ENCODE measurements at regions not wholly inside any gene's neighbourhood (a gene's known extent, or its start where the extent isn't known, plus 50 kb on each side); places are given as distances from the start of the nearest gene placed in this dataset.
"Not testable (repeated sequence)": the region's sequence is repeated elsewhere in the genome, so short reads cannot be mapped to it uniquely, and the experiment has no call there.

DNA sequence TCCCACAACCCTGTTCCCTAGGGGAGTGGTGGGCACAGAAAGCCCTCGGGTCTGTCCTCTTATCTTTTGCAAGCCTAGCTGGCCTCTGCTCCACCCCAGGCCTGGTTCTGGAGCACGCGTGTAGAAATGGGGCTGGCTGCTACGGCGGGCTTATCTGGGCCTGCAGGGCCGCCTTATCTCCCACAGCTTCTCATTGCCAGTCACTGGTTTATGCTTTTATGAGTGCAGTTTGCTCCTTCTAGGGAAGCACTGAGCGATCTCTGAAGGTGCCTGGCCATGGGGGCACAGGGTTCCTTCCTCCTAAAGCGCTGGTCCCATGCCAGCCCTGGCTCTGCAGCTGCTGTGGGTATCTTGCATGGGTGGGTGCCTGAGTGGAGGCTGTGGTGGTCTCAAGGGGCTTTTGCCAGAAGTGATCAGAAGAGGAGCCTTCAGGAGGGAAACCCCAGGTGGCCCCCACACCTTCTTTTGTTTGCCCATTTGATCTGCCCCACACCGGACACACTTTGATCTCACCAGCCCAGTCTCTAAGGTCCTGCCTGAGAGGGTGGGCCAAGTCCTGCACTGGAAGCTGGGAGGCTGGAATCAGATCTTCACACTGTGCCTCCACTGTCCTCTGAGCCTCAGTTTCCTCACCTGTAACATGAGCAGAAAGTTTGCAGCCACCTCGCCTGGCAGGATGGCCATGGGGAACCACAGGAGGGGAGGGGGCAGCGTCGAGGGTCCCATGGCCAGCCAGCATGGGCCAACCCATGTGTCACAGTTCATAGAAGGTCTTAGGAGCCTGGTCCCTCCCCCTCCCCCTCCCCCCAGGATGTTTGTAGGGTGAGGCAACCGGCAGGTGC is 86.6 kb upstream of the FGF3 start:
- no peak for DNase-seq (ENCODE audit: low spot score)

DNA sequence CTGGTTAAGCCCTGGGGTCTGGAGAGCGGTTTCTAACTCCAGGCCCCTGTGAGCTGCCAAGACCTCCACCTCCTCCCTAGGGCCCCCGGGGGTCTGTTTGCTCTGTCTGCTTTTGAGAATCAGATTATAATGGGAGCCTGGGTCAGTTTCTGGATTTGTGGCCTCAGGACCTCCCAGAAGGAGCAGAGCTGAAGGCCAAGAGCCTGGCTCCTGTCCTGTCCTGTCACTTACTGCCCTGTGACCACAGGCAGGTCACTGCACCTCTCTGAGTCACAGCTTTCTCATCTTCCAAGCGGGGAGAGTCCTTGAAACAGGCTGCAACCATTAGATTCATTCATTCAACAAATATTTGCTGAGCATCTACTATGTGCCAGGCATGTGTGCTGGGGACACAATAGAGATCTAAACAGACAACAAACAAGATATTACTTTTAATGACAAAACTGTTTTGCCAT is 87.3 kb upstream of the FGF3 start:
- no peak for DNase-seq (ENCODE audit: low spot score)

DNA sequence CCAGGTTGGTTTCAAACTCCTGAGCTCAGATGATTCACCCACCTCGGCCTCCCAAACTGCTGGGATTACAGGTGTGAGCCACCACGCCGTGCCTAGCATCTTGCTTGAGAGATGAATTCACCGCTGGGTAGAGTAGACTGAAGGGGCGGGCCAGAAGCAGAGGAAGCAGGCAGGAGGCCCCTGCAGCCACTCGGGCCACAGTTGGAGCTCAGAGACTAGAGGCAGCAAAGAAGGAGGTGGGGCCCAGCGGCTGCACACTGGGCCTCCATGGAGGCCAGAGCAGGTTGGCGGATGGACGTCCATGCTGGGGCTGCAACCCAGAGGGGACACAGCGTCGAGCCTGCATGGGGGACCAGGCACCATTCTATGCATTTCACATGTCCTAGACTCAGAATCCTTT is 88.4 kb upstream of the FGF3 start:
- DNase-seq (ENCODE audit: low spot score), result no peak

DNA sequence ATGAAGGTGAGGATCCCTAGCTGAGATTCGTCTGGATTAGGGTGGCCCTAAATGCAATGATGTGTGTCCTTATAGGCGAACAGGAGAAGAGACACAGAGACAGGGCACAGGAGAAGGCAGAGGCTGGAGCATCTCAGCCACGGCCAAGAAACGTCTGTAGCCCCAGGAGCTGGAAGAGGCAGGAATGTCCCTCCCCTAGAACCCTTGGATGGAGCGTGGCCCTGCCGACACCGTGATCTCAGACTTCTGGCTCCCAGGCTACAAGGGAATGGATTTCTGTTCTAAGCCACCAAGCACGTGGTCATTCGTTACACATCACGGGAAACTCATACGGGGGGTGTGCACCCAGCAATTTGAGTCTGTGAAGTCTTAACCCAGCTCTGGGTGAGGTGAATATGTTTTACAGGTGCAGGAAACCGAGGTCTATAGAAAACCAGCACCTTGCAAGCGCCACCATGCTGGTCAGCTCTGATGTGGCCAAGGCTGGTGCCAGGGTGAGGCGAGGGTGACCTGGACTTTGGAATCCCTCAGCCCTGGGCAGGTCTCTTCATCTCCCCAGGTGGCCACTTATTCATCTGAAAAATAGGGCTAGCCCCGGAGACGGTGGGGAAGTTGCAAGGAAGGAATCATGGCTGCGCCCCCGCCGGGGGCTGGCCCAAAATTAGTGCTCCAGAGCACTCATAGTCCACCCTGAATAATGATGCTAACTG is 89.5 kb upstream of the FGF3 start:
- no peak for DNase-seq (ENCODE audit: low spot score)

DNA sequence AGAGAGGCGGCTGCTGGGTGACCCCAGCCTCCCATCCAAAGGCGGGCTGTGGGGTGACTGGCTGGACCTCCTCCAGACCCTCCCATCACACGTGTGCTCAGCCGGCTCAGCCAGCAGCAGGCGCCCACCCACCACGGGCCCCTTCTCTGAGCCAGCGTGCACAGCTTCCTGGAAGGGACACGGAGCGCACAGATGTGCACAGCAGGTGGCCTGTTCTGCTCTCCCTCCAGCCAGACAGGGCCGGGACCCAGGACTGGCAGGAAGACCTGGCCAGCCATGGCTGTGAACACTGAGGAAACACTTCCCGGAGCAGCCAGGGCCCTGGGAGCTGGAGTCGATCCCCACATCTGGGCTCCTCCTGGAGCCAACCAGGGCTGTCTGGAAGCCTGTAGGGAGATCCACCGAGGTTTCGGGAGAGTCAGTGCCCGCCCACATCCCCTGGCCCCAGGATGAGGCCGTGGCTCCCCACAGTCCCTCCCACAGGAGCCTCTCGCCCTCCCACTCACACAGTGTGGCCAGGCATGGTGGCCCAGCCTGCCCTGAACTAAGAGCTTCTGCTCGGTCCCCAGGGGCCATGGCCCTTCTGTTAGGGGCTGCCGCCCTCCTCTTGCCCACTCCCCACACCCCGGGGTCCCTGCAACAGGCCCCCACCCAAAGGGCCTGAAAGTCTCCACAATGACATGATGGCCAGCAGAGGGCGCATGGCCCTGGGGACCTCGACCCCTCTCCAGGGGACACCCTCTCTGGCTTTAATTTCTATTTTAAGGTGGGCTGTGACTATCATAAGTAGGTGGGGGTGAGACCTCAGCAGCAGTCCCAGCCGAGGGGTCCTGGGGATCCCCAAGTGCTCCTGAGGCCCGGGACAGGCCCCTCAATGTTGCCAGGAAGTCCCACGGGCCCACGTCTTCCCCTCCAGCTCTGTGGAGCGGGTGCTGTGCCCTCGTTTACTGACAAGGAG is 90.6 kb upstream of the FGF3 start:
- DNase-seq (ENCODE audit: low spot score), result peak; percentile 52

DNA sequence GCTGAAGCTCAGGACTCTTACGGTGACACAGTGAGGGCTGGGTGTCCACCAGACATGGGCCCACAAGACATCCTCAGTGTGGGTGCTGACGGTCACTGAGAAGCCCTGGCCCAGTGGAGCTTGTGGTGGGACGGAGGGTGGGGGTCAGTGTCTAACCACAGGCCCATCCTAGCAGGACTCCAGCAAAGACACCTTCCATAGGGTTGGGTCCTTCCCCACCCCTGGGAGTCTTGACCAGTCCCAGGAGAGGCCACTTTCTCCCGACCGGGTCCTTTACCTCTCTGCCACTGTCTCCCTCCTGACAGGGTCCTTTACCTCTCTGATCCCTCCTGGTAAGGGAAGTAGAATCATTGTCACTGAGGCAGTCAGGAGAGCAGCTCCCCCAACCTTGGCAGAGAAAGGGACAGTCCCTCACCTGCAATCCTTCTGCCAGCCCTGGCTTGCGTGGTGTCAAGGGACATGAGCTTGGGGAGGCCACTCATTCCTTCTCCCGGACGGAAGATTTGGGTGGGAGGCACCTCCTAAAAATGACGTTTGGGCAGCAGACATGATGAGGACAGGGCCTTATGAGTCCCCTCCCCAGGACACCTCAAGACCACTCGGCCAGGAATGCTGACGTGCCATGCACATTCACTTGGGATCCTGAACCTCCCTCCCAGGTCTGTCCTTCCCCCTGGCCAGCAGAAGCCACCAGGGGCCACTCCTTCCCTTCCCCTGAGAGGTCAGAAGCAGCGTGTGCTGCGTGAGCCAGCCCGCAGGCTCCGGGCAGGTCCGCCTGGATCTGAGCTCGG is 91.5 kb upstream of the FGF3 start:
- DNase-seq (ENCODE audit: low spot score), result no peak

DNA sequence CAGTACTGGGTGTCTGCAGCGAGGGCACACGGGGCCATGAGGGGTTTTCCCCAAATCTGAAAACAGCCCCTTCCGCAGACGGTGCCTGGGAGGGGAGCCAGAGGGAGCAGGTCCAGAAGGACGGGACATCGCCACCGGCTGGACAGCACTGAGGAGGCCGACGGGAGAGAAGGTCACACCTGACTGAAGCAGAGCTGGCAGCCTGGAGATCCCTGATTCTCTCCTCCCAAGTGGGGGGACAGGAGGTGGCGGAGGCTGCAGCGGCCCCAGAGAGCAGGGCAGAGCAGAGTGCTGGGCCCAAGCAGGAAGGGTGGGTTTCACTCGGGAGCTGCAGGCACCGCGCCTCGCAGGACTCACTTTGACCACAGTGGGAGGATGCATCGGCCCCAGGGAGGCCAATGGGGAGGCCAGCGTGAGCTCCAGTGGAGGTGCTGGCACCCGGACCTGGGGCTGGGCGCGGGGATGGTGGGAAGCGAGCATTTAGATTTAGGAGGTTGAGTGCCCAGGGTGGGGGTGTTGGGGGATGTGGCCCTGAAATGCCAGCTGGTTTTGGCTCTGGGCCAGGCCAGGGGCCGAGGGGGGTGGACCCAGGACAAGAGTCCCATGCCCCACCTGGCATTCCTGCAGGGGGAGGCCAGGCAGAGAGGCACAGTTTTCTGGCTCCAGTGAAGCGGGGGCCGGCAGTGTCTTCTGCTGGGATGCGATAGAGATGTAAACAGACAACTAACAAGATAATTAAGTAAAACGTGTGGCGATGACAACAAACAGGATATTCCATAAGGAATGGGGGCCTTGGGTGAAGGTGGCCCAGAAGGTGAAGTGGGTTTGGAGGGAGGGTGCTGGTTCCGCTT is 92.3 kb upstream of the FGF3 start:
- DNase-seq (ENCODE audit: low spot score), result no peak

DNA sequence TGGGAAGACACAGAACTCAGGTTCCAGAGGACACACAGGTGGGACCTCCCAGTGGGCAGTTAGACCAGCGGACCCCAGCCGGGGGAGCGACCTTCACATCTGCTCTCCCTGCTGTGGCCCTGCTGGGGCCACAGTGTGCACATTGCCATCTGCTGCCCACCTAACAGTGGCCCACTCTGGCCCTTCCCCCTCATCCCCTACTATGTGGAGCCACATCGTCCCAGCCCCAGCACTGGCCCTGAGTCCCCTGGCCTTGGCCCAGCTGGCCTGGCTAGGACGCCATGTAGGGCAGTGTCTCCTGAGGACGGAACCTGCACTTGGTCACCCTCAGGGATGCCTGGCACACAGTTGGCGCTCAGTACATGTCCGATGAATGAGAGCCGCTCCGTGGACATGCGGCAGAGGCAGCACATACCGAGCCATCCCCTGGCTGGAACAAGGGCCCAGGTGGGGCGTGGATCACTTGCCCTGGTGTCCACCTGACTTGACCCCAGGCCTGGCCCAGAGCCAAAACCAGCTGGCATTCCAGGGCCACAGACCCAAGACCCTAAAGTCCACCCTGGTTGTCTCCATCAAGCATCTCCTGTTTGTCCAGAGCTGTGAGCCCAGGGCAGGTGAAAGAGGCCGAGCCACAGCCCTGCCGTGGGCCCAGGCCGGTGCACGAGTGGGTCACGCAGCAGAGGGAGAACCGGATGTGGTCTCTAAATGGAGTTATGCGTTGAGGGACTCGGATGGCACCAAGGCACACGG is 93.1 kb upstream of the FGF3 start:
- DNase-seq (ENCODE audit: low spot score), result no peak

DNA sequence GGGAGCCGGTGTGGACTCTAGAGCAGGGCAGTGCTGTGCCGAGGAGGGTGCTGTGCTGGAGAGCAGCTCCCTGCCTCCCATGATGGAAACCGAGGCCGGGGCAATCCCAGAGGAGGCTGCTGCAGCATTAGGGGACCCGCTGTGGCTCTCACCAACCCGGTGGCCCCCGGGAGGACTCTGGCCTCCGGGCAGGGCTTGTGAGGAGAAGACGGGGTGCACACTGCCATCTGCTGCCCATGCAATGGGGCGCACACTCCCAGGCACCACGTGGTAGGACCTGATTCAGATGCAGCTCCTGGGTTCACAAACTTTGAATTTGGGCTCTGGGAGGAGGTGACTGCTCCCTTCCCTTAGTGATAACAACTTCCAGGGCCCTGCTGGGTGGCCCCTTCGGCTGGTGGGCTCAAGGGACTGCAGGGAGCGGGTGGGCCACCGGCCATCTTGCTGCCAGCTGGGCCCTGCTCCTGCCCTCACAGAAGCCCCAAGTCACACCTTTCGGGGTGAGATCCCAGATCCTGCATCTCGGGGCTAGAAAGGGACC is 93.8 kb upstream of the FGF3 start:
- DNase-seq (ENCODE audit: low spot score), result peak; percentile 41

DNA sequence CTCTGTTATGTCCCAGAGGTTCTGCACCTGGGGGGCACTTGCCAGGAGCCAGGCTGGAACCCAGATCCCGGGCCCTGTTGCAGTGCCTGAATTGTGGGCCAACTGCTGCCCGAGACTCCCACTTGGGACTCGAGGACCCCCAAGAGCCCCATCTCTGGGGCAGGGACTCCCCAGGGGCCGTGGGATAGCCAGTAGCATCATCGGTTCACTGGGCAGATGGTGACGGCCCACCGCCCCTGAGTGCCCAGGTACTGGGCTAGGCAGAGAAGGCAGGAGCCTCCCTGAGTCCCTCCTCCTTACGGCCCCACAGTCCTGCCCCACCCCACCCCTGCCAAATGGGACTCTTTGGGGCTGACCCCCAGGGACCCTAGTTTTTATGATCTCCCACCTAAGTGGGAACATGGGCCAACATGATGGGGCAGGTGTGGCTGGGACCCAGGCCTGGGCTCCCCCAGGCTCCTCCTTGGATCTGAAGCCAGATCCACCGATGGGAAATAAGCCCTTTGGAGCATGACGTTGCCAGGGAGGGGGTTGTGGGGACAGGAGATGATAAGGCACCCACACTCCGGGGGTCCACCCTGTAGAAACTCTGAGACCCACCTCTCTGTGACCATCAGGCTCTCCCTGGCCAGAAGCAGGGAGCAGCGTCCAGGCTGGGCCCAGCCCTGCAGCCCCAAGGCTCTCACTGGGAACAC is 94.5 kb upstream of the FGF3 start:
- no peak for DNase-seq (ENCODE audit: low spot score)

DNA sequence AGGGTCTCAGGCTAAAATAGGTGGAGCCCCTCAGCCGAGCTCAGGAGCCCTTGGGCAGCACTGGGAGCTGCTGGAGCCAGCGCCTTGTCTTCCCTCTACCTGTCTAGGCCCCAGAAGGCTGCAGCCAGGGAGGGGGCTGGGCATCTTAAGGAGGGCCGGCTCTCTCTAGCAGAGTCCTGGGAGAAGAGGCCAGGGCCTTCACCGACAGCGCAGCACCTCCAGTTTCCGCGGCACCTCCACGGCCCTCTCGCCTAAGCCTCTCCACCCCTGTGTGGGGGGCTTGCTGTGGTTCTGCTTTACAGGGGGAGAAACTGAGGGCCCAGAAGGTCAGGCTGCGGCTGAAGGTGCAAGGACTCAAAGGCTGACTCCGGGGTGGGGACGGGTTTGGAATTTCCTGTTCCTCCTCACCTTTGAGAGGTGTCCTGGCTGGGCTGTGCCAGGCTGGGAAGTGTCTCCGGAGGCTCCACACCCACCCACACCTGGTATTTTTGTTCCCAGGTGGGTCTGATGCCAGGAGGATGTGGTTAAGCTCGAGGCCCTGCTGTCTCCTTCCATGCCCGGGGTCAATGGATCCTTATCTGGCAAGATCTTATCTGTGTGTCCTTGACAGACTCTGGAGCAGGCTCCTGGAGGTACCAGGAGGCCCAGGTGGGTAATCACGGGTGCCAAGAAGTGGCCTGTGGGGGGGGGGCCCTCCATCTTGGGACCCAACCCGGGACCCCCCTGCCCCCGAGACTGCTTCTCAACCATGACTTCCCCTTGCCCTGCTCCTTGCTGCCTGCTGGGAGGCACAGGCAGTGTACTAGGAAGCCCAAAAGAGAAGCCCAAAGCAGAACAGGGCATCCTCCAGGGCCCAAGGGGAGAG is 95.3 kb upstream of the FGF3 start:
- DNase-seq (ENCODE audit: low spot score), result no peak

DNA sequence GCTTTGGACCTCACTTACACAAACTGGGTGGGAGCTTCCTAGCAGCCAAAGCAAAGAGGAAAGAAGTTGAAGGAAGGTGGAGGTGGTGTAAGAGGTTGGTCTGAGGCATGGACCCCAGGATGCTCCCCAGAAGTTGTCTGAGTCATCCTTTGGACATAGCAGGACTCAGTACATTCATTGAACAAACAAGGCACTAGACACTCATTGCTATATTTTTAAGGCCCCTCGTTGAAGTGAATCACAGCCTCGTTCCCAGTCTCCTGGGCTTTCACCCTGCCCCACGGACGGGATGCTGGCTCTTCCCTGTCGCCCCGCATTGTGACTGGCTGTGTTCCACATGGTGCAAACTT is 95.9 kb upstream of the FGF3 start:
- DNase-seq (ENCODE audit: low spot score), result no peak

DNA sequence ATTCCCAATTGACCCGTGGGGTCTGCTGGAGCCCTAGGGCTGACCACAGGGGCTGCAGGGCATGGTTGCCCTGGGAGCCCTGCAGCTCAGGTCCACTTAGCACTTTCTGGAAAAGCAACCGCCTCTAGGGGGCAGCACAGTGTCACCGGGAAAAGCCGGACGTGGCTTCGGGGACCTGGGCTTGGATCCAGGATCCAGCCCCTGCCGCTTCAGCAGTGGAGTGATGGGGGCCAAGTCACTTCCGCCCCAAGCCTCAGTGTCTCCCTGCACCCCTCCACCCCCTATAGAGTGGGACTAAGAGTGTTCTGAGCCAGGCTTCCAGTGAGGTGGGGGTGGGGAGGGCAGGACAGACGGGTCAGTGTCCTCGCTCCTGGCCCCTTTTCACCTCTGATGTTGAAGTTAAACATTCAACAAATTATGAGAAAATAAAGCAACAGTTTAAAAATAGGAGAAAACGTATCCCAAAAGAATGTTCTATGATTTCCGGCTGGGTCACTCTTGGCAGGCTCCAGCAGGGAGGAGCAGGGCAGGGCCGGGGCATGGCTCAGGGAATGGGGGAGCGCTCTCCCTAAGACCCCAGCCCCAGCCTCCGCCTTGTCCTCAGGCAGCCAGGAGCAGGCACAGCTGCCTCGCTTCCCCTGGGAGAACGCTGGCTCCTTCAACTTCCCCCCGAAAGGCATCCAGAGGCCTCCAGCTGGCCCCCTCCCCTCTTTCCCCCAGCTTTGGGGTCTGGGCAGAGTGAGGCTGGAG is 96.5 kb upstream of the FGF3 start:
- DNase-seq (ENCODE audit: low spot score), result peak; percentile 86

DNA sequence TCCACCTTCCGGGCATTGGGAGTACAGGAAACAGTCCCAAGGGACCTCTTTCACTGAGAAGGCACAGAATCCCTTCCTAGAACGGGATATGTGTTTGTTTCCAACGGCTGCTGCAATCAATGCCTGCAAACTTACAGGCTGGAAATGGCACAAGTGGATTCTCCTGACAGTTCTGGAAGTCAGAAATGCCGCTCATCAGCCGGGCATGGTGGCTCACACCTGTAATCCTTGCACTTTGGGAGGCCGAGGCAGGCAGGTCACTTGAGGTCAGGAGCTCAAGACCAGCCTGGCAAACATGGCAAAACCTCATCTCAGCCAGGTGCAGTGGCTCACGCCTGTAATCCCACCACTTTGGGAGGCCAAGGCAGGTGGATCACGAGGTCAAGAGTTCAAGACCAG is 97.0 kb upstream of the FGF3 start:
- not testable (repeated sequence) for DNase-seq (ENCODE audit: low spot score)

DNA sequence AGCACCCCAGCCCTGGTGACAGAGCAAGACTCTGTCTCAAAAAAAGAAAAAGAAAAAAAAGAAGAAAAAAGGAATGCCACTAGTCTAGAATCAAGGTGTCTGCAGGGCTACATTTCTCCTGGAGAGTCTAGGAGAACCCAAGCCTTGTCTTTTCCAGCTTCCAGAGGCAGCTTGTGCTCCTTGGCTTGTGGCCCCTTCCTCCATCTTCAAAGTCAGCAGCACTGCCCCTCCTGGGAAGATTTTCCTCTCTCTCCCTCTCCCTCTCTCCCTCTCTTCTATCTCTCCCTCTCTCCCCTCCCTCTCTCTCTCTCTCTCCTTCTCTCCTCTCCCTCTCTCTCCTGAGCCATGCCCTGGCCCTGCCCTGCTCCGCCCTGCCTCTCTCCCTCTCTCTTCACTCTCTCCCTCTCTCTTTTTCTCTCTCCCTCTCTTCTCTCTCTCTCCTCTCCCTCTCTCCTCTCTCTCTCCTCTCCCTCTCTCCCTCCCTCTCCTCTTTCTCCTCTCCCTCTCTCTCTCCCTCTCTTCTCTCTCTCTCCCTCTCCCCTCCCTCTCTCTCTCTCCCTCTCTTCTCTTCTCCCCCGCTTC is 97.7 kb upstream of the FGF3 start:
- DNase-seq (ENCODE audit: low spot score), result no peak

DNA sequence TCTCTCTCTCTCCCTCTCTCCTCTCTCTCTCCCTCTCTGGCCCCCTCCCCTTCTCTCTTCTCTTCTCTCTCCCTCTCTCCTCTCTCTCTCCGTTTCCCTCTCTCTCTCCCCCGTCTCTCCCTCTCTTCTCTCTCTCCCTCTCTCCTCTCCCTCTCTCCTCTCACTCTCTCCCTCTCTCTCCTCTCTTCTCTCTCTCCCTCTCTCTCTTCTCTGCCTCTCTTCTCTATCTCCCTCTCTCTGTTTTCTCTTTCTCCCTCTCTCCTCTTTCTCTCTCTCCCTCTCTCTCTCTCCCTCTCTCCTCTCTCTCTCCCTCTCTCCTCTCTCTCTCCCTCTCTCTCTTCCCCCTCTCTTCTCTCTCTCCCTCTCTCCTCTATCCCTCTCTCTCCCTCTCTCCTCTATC is 98.3 kb upstream of the FGF3 start:
- no peak for DNase-seq (ENCODE audit: low spot score)
